ENCODE measurements at regions not wholly inside any gene's neighbourhood (a gene's known extent, or its start where the extent isn't known, plus 50 kb on each side); places are given as distances from the start of the nearest gene placed in this dataset.
A peak's percentile ranks its signal among the peaks of the same experiment; 100 is the strongest.

DNA sequence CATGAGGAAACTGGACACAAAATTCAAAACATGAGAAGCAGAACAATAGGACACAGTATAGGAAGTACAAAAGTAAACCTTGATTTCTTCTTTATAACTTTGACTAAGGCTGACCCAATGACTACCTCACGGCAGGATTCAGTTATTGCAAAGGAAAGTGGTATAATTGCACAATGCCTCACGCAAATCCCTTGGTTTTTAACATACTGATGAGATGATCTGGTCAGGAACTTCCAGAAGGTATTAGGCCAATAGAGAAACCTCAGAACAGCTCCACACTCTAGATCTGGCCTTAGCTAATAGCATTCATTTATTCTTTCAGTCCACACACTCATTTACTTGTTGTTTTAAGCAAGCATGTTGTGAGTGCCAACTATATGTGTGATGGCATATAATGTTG, 1526.9 kb upstream of the ACVR2A start:
- Histone ChIP-seq H3K4me1 (ENCODE audit: low read depth) (no peaks in the 10 kb centered on the region), H3K36me3 (no peaks in the 10 kb centered on the region), H3K9me3 (ENCODE audit: low read depth) (no peaks in the 10 kb centered on the region), H3K27ac (no peak overlapping the region), H3K27me3 (no peaks in the 10 kb centered on the region), H3K4me3 (no peak overlapping the region)
- TF ChIP-seq, protein P1, sequence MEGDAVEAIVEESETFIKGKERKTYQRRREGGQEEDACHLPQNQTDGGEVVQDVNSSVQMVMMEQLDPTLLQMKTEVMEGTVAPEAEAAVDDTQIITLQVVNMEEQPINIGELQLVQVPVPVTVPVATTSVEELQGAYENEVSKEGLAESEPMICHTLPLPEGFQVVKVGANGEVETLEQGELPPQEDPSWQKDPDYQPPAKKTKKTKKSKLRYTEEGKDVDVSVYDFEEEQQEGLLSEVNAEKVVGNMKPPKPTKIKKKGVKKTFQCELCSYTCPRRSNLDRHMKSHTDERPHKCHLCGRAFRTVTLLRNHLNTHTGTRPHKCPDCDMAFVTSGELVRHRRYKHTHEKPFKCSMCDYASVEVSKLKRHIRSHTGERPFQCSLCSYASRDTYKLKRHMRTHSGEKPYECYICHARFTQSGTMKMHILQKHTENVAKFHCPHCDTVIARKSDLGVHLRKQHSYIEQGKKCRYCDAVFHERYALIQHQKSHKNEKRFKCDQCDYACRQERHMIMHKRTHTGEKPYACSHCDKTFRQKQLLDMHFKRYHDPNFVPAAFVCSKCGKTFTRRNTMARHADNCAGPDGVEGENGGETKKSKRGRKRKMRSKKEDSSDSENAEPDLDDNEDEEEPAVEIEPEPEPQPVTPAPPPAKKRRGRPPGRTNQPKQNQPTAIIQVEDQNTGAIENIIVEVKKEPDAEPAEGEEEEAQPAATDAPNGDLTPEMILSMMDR (IDR thresholded peaks at IDR 0.05; ENCODE audit: low read depth, low read length), result no peak
- DNase-seq (ENCODE audit: low read depth in 1 of 2, low spot score in 1 of 2), result peak in 1 of 2 donors; percentile 78

DNA sequence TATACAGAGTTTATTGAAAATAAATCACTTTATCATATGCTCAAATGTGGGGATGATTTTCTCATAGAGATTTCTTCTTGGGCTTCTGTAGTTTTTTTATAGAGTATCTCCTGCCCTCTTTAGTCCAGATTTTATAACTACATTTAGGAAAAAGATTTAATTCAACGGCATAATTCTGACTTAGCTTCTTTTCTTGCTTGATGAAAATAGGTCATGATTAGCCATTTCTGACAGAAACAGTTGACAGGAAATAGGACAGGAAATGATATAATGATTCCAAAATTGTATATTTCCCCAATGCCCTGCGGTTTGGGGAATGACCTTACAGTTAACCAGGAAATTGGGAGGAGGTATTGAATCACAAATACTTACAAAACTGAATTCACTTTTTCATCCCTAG, 1531.9 kb upstream of the ACVR2A start:
- Histone ChIP-seq H3K36me3 (no peaks in the 10 kb centered on the region), H3K27ac (no peak overlapping the region)
- peak; percentile 8 to 58 for DNase-seq (ENCODE audit: low read depth in 1 of 2, low spot score in 1 of 2)

DNA sequence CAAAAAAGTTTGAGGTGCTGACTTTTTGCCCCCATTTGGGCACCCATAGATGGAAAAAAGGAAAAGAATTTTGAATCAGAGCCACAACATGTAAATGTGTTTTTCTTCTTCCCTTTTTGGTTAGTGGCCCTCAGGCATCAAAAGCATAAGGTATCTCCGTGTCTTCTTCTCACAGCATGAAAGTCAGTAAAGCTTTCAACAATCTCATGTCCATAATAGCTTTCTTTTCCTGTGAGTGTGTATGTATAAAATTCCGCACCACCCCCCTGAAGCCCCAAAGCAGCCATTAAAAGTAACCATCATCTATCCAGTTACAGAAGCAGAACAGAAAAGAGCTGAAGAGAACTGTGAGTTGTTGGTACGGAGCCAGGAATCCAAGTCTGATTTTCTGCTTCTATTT, 1539.7 kb upstream of the ACVR2A start:
- TF ChIP-seq, protein P1 (IDR thresholded peaks at IDR 0.05; ENCODE audit: low read depth, low read length), result no peak
- Histone ChIP-seq H3K27me3 (no peaks in the 10 kb centered on the region), H3K4me1 (ENCODE audit: low read depth) (no peaks in the 10 kb centered on the region), H3K4me3 (no peak overlapping the region), H3K27ac (no peak overlapping the region), H3K9me3 (ENCODE audit: low read depth) (no peaks in the 10 kb centered on the region), H3K36me3 (no peaks in the 10 kb centered on the region)
- no peak for DNase-seq (ENCODE audit: low read depth in 1 of 2, low spot score in 1 of 2)

More for the DNA sequence above, 1531.9 kb upstream of the ACVR2A start:
- Histone ChIP-seq H3K9me3 (ENCODE audit: low read depth) (no peaks in the 10 kb centered on the region), H3K4me1 (ENCODE audit: low read depth) (no peaks in the 10 kb centered on the region), H3K27me3 (no peaks in the 10 kb centered on the region), H3K4me3 (no peak overlapping the region)
- TF ChIP-seq, protein P1 (IDR thresholded peaks at IDR 0.05; ENCODE audit: low read depth, low read length), result peak; percentile 30

DNA sequence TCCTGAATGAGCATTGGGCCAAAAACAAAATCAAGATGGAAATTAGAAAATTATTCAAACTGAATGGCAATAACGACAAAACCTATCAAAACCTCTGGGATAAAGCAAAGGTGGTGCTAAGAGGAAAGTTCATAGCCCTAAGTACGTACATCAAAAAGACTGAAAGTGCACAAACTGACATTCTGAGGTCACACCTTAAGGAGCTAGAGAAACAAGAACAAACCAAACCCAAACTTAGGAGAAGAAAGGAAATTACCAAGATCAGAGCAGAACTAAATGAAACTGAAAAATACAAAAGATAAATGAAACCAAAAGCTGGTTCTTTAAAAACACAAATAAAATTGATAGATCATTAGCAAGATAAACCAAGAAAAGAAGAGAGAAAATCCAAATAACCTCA, 1543.5 kb upstream of the ACVR2A start:
- DNase-seq (ENCODE audit: low read depth in 1 of 2, low spot score in 1 of 2), result no peak
- no peaks in the 10 kb centered on the region for H3K36me3 ChIP-seq
- H3K9me3 ChIP-seq (ENCODE audit: low read depth), result no peaks in the 10 kb centered on the region
- H3K27me3 ChIP-seq, result no peaks in the 10 kb centered on the region
- no peak overlapping the region for H3K4me3 ChIP-seq
- H3K4me1 ChIP-seq (ENCODE audit: low read depth), result no peaks in the 10 kb centered on the region
- H3K27ac ChIP-seq, result no peak overlapping the region
- TF ChIP-seq, protein P1 (IDR thresholded peaks at IDR 0.05; ENCODE audit: low read depth, low read length), result no peak

DNA sequence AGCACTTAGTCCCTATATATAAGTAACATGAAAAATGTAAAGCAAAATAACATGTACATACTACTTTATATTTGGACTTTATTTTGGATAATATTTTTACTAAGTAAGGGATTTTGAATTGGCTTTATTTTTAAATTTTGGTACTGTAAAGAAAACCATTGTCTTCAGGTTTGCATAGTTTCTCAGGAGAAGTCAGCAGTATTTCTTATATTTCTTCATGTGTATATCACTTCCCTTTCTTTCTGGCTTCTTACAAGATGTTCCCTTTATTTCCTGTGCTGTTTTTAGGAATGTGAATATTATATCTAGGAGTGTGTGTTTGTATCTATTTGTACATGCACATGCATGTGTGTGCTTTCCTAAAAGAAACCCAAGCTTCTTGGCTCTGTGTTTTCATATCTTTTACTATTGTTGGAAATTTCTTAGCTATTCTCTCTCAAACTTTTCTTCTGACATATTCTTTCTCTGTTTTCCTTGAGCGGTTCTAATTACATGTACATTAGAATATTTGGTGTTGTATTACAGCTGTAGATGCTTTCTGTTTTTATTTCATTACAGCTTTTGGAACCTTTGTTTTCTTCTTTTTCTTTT, 1549.7 kb upstream of the ACVR2A start:
- Histone ChIP-seq H3K9me3 (ENCODE audit: low read depth) (no peaks in the 10 kb centered on the region), H3K36me3 (no peaks in the 10 kb centered on the region), H3K4me3 (no peak overlapping the region), H3K4me1 (ENCODE audit: low read depth) (no peaks in the 10 kb centered on the region), H3K27ac (no peak overlapping the region), H3K27me3 (no peaks in the 10 kb centered on the region)
- TF ChIP-seq, protein P1 (IDR thresholded peaks at IDR 0.05; ENCODE audit: low read depth, low read length), result no peak
- no peak for DNase-seq (ENCODE audit: low read depth in 1 of 2, low spot score in 1 of 2)
